Rectal smooth muscle tissue (tissue), 1 donor: ENCODE measurements at regions not wholly inside any gene's neighbourhood (a gene's known extent, or its start where the extent isn't known, plus 50 kb on each side); places are given as distances from the start of the nearest gene placed in this dataset.

Experiments
- H3K27ac ChIP-seq: one replicate; pipeline ENCODE4 v1.7.0; 2013; ENCODE audit warnings: low read depth, low read length, inconsistent platforms
- H3K27me3 ChIP-seq: one replicate; pipeline ENCODE4 v1.7.0; 2013; ENCODE audit warnings: low read length; ENCODE audit not compliant: control insufficient read depth, insufficient read depth
- H3K36me3 ChIP-seq: one replicate; pipeline ENCODE4 v1.7.0; 2013; ENCODE audit warnings: low read length; ENCODE audit not compliant: control insufficient read depth, insufficient read depth
- H3K4me1 ChIP-seq: one replicate; pipeline ENCODE4 v1.7.0; 2013; ENCODE audit warnings: low read length; ENCODE audit not compliant: control insufficient read depth, insufficient read depth
- H3K4me3 ChIP-seq: one replicate; pipeline ENCODE4 v1.7.0; 2013; ENCODE audit warnings: low read length
- H3K9ac ChIP-seq: one replicate; pipeline ENCODE4 v1.7.0; 2013; ENCODE audit warnings: low read length

GRCh38 chr14:87640553-87640952 is 352.4 kb downstream of the GALC start:
- H3K27me3 ChIP-seq = no peaks in the 10 kb centered on the region
- H3K9ac ChIP-seq = no peak overlapping the region
- H3K36me3 ChIP-seq = no peaks in the 10 kb centered on the region
- no peak overlapping the region for H3K4me3 ChIP-seq
- no peak overlapping the region for H3K27ac ChIP-seq
- no peaks in the 10 kb centered on the region for H3K4me1 ChIP-seq

GRCh38 chr14:87638196-87638595 is 354.8 kb downstream of the GALC start:
- no peaks in the 10 kb centered on the region for H3K27me3 ChIP-seq
- no peak overlapping the region for H3K4me3 ChIP-seq
- no peaks in the 10 kb centered on the region for H3K36me3 ChIP-seq
- no peak overlapping the region for H3K27ac ChIP-seq
- H3K4me1 ChIP-seq = no peaks in the 10 kb centered on the region
- no peak overlapping the region for H3K9ac ChIP-seq

- no peaks in the 10 kb centered on the region for H3K36me3 ChIP-seq
- no peak overlapping the region for H3K9ac ChIP-seq
- peaks cover 7% of the 10 kb centered on the region for H3K4me1 ChIP-seq
- H3K27ac ChIP-seq = no peak overlapping the region
- no peaks in the 10 kb centered on the region for H3K27me3 ChIP-seq
- H3K4me3 ChIP-seq = no peak overlapping the region
Measured at GRCh38 chr14:87635442-87635841, 357.5 kb downstream of the GALC start.

GRCh38 chr14:87632796-87633195 is 360.2 kb downstream of the GALC start:
- no peak overlapping the region for H3K4me3 ChIP-seq
- no peaks in the 10 kb centered on the region for H3K27me3 ChIP-seq
- H3K4me1 ChIP-seq = peaks cover 19% of the 10 kb centered on the region
- no peak overlapping the region for H3K9ac ChIP-seq
- no peak overlapping the region for H3K27ac ChIP-seq
- H3K36me3 ChIP-seq = no peaks in the 10 kb centered on the region

- H3K9ac ChIP-seq = no peak overlapping the region
- no peaks in the 10 kb centered on the region for H3K36me3 ChIP-seq
- no peak overlapping the region for H3K27ac ChIP-seq
- H3K4me3 ChIP-seq = no peak overlapping the region
- H3K4me1 ChIP-seq = peaks cover 19% of the 10 kb centered on the region
- no peaks in the 10 kb centered on the region for H3K27me3 ChIP-seq
Measured at GRCh38 chr14:87630846-87631245, 362.1 kb downstream of the GALC start.

GRCh38 chr14:87629788-87630187 is 363.2 kb downstream of the GALC start:
- Histone ChIP-seq H3K4me3 (no peak overlapping the region), H3K36me3 (no peaks in the 10 kb centered on the region), H3K9ac (no peak overlapping the region), H3K27me3 (no peaks in the 10 kb centered on the region), H3K27ac (no peak overlapping the region), H3K4me1 (peaks cover 19% of the 10 kb centered on the region)

GRCh38 chr14:87628780-87629179 is 364.2 kb downstream of the GALC start:
- Histone ChIP-seq H3K27ac (no peak overlapping the region), H3K36me3 (no peaks in the 10 kb centered on the region), H3K4me1 (peaks cover 19% of the 10 kb centered on the region)

GRCh38 chr14:87628129-87628528 is 364.9 kb downstream of the GALC start:
- H3K36me3 ChIP-seq = no peaks in the 10 kb centered on the region
- H3K27me3 ChIP-seq = no peaks in the 10 kb centered on the region
- no peak overlapping the region for H3K4me3 ChIP-seq
- no peak overlapping the region for H3K9ac ChIP-seq
- peaks cover 19% of the 10 kb centered on the region for H3K4me1 ChIP-seq
- H3K27ac ChIP-seq = no peak overlapping the region

More at GRCh38 chr14:87628780-87629179, 364.2 kb downstream of the GALC start:
- Histone ChIP-seq H3K9ac (no peak overlapping the region), H3K27me3 (no peaks in the 10 kb centered on the region), H3K4me3 (no peak overlapping the region)

- Histone ChIP-seq H3K9ac (no peak overlapping the region), H3K27ac (no peak overlapping the region), H3K36me3 (no peaks in the 10 kb centered on the region)
Measured at GRCh38 chr14:87626266-87626665, 366.7 kb downstream of the GALC start.

GRCh38 chr14:87623616-87624015 is 369.4 kb downstream of the GALC start:
- Histone ChIP-seq H3K4me1 (peaks cover 3% of the 10 kb centered on the region), H3K27ac (no peak overlapping the region), H3K9ac (no peak overlapping the region), H3K27me3 (no peaks in the 10 kb centered on the region), H3K4me3 (no peak overlapping the region), H3K36me3 (no peaks in the 10 kb centered on the region)

More at GRCh38 chr14:87626266-87626665, 366.7 kb downstream of the GALC start:
- Histone ChIP-seq H3K27me3 (no peaks in the 10 kb centered on the region), H3K4me3 (no peak overlapping the region), H3K4me1 (peaks cover 19% of the 10 kb centered on the region)

- Histone ChIP-seq H3K36me3 (no peaks in the 10 kb centered on the region), H3K27me3 (no peaks in the 10 kb centered on the region), H3K9ac (no peak overlapping the region), H3K4me1 (no peaks in the 10 kb centered on the region), H3K27ac (no peak overlapping the region), H3K4me3 (no peak overlapping the region)
Measured at GRCh38 chr14:87617079-87617478, 375.9 kb downstream of the GALC start.

GRCh38 chr14:87615822-87616679 is 376.9 kb downstream of the GALC start:
- Histone ChIP-seq H3K4me1 (no peaks in the 10 kb centered on the region), H3K36me3 (no peaks in the 10 kb centered on the region), H3K9ac (no peak overlapping the region), H3K27ac (no peak overlapping the region), H3K4me3 (no peak overlapping the region), H3K27me3 (no peaks in the 10 kb centered on the region)

- no peak overlapping the region for H3K9ac ChIP-seq
- H3K27me3 ChIP-seq = no peaks in the 10 kb centered on the region
- no peak overlapping the region for H3K27ac ChIP-seq
- H3K36me3 ChIP-seq = no peaks in the 10 kb centered on the region
- H3K4me3 ChIP-seq = no peak overlapping the region
- no peaks in the 10 kb centered on the region for H3K4me1 ChIP-seq
Measured at GRCh38 chr14:87615047-87615446, 377.9 kb downstream of the GALC start.
